Activated naive CD4-positive, alpha-beta T cell treated with anti-CD3 and anti-CD28 coated beads for 36 hours (primary cell): ENCODE measurements at regions not wholly inside any gene's neighbourhood (a gene's known extent, or its start where the extent isn't known, plus 50 kb on each side); places are given as distances from the start of the nearest gene placed in this dataset.

Source experiments
- CTCF ChIA-PET: fragments of 350-600 bp; sonication (Branson Sonifier 250); formaldehyde crosslinking; loops from one replicate; lab custom pipeline; 2021; ENCODE audit warnings: antibody characterized with exemption; lab: Charles Lee
- DNase-seq: peaks from one replicate; pipeline ENCODE4 v3.0.0-alpha.2; 2020
- H3K27ac Mint-ChIP-seq: one replicate; pipeline ENCODE4 v1.8.0; 2021; ENCODE audit warnings: mild to moderate bottlenecking, mixed read lengths
- H3K27me3 Mint-ChIP-seq: one replicate; pipeline ENCODE4 v1.8.0; 2021; ENCODE audit warnings: low read depth, mixed read lengths
- H3K36me3 Mint-ChIP-seq: one replicate; pipeline ENCODE4 v1.8.0; 2021; ENCODE audit warnings: low read depth, mixed read lengths
- H3K4me1 Mint-ChIP-seq: one replicate; pipeline ENCODE4 v1.8.0; 2021; ENCODE audit warnings: low read depth, mixed read lengths
- H3K4me3 Mint-ChIP-seq: one replicate; pipeline ENCODE4 v1.8.0; 2021; ENCODE audit warnings: mild to moderate bottlenecking, moderate library complexity, mixed read lengths
- H3K9me3 Mint-ChIP-seq: one replicate; pipeline ENCODE4 v1.8.0; 2021; ENCODE audit warnings: mixed read lengths
- intact Hi-C: fragments of 100-400 bp; cut with micrococcal nuclease; formaldehyde crosslinking; loops from one replicate; pipeline ENCODE4 v1.15.1; 2023

GRCh38 chr5:1670351-1670750 is 129.3 kb downstream of the MRPL36 start:
- peaks cover 48% of the 10 kb centered on the region for H3K27me3 Mint-ChIP-seq
- no peak overlapping the region for H3K27ac Mint-ChIP-seq
- intact Hi-C loops = no loop called here
- no peaks in the 10 kb centered on the region for H3K9me3 Mint-ChIP-seq
- H3K36me3 Mint-ChIP-seq = no peaks in the 10 kb centered on the region
- CTCF ChIA-PET = interaction anchor here (1.9 kb wide), 1 partner anchor 8 kb away, joined by 7 read pairs; no protein-coding TSS in a partner anchor
- peaks cover 18% of the 10 kb centered on the region for H3K4me1 Mint-ChIP-seq
- no peak overlapping the region for H3K4me3 Mint-ChIP-seq
- peak; percentile 40 for DNase-seq

- H3K4me3 Mint-ChIP-seq = no peak overlapping the region
- no peaks in the 10 kb centered on the region for H3K9me3 Mint-ChIP-seq
- H3K4me1 Mint-ChIP-seq = peaks cover 18% of the 10 kb centered on the region
- H3K27ac Mint-ChIP-seq = no peak overlapping the region
- intact Hi-C loops = loop anchor here (5.0 kb wide), 1 partner anchor 68 kb away; no protein-coding TSS in a partner anchor
- peaks cover 56% of the 10 kb centered on the region for H3K27me3 Mint-ChIP-seq
- DNase-seq = no peak
- CTCF ChIA-PET = interaction anchor here (1.2 to 1.9 kb wide), 5 partner anchors 9 to 129 kb away, joined by 3 to 7 read pairs (median 5); no protein-coding TSS in a partner anchor
- H3K36me3 Mint-ChIP-seq = no peaks in the 10 kb centered on the region
Measured at GRCh38 chr5:1669276-1670155, 130.1 kb downstream of the MRPL36 start.

GRCh38 chr5:1668141-1668721 is 131.4 kb downstream of the MRPL36 start:
- no peak overlapping the region for H3K27ac Mint-ChIP-seq
- peaks cover 18% of the 10 kb centered on the region for H3K4me1 Mint-ChIP-seq

GRCh38 chr5:1667648-1668140 is 131.9 kb downstream of the MRPL36 start:
- no peak overlapping the region for H3K4me3 Mint-ChIP-seq
- peaks cover 60% of the 10 kb centered on the region for H3K27me3 Mint-ChIP-seq

More at GRCh38 chr5:1668141-1668721, 131.4 kb downstream of the MRPL36 start:
- H3K27me3 Mint-ChIP-seq = peaks cover 59% of the 10 kb centered on the region
- H3K4me3 Mint-ChIP-seq = no peak overlapping the region
- intact Hi-C loops = loop anchor here (5.0 kb wide), 1 partner anchor 69 kb away; no protein-coding TSS in a partner anchor
- H3K36me3 Mint-ChIP-seq = no peaks in the 10 kb centered on the region
- DNase-seq = no peak
- H3K9me3 Mint-ChIP-seq = no peaks in the 10 kb centered on the region
- CTCF ChIA-PET = interaction anchor here (0.6 to 1.9 kb wide), 9 partner anchors 10 to 359 kb away, joined by 3 to 7 read pairs (median 3); no protein-coding TSS in a partner anchor

GRCh38 chr5:1666812-1667588 is 132.6 kb downstream of the MRPL36 start:
- Mint-ChIP-seq H3K27me3 (peaks cover 60% of the 10 kb centered on the region), H3K4me1 (peaks cover 18% of the 10 kb centered on the region), H3K4me3 (peak overlapping the region; percentile 33), H3K9me3 (no peaks in the 10 kb centered on the region), H3K27ac (no peak overlapping the region), H3K36me3 (no peaks in the 10 kb centered on the region)
- CTCF ChIA-PET = interaction anchor here (0.6 kb wide), 2 partner anchors 14 to 57 kb away, joined by 3 to 5 read pairs; no protein-coding TSS in a partner anchor
- intact Hi-C loops = loop anchor here (1.0 to 5.0 kb wide), 4 partner anchors 70 to 371 kb away; partner anchors contain the start of gene NDUFS6
- DNase-seq = peak; percentile 64

More at GRCh38 chr5:1667648-1668140, 131.9 kb downstream of the MRPL36 start:
- Mint-ChIP-seq H3K4me1 (peaks cover 18% of the 10 kb centered on the region), H3K36me3 (no peaks in the 10 kb centered on the region), H3K9me3 (no peaks in the 10 kb centered on the region), H3K27ac (no peak overlapping the region)
- intact Hi-C loops = loop anchor here (1.0 to 5.0 kb wide), 4 partner anchors 70 to 371 kb away; partner anchors contain the start of gene NDUFS6
- DNase-seq = no peak
- CTCF ChIA-PET = interaction anchor here (0.6 to 1.6 kb wide), 3 partner anchors 14 to 360 kb away, joined by 3 to 4 read pairs (median 3); no protein-coding TSS in a partner anchor

GRCh38 chr5:1666221-1666620 is 133.4 kb downstream of the MRPL36 start:
- Mint-ChIP-seq H3K27ac (no peak overlapping the region), H3K27me3 (peaks cover 58% of the 10 kb centered on the region), H3K9me3 (no peaks in the 10 kb centered on the region), H3K4me1 (peaks cover 18% of the 10 kb centered on the region), H3K36me3 (no peaks in the 10 kb centered on the region), H3K4me3 (no peak overlapping the region)
- CTCF ChIA-PET = interaction anchor here (0.6 kb wide), 2 partner anchors 13 to 58 kb away, joined by 3 to 5 read pairs; no protein-coding TSS in a partner anchor
- DNase-seq = no peak
- intact Hi-C loops = loop anchor here (2.0 to 5.0 kb wide), 3 partner anchors 71 to 351 kb away; partner anchors contain the start of gene NDUFS6

GRCh38 chr5:1665803-1666202 is 133.8 kb downstream of the MRPL36 start:
- H3K4me1 Mint-ChIP-seq = peaks cover 18% of the 10 kb centered on the region
- H3K27ac Mint-ChIP-seq = no peak overlapping the region
- intact Hi-C loops = loop anchor here (2.0 to 5.0 kb wide), 3 partner anchors 71 to 351 kb away; partner anchors contain the start of gene NDUFS6
- H3K27me3 Mint-ChIP-seq = peaks cover 56% of the 10 kb centered on the region
- H3K36me3 Mint-ChIP-seq = no peaks in the 10 kb centered on the region
- H3K4me3 Mint-ChIP-seq = no peak overlapping the region
- H3K9me3 Mint-ChIP-seq = no peaks in the 10 kb centered on the region
- no peak for DNase-seq
- CTCF ChIA-PET = no interaction called here

- CTCF ChIA-PET = no interaction called here
- DNase-seq = no peak
- H3K4me3 Mint-ChIP-seq = no peak overlapping the region
- peaks cover 18% of the 10 kb centered on the region for H3K4me1 Mint-ChIP-seq
- H3K27me3 Mint-ChIP-seq = peaks cover 53% of the 10 kb centered on the region
- no peaks in the 10 kb centered on the region for H3K36me3 Mint-ChIP-seq
- H3K27ac Mint-ChIP-seq = no peak overlapping the region
- intact Hi-C loops = loop anchor here (5.0 kb wide), 1 partner anchor 72 kb away; no protein-coding TSS in a partner anchor
- H3K9me3 Mint-ChIP-seq = no peaks in the 10 kb centered on the region
Measured at GRCh38 chr5:1665231-1665630, 134.4 kb downstream of the MRPL36 start.

GRCh38 chr5:1663186-1663585 is 136.5 kb downstream of the MRPL36 start:
- H3K4me1 Mint-ChIP-seq = peaks cover 14% of the 10 kb centered on the region
- no peak overlapping the region for H3K27ac Mint-ChIP-seq
- no peaks in the 10 kb centered on the region for H3K9me3 Mint-ChIP-seq
- no peak overlapping the region for H3K4me3 Mint-ChIP-seq
- peaks cover 43% of the 10 kb centered on the region for H3K27me3 Mint-ChIP-seq
- DNase-seq = no peak
- H3K36me3 Mint-ChIP-seq = no peaks in the 10 kb centered on the region
- CTCF ChIA-PET = no interaction called here
- intact Hi-C loops = no loop called here

GRCh38 chr5:1662559-1663085 is 137.0 kb downstream of the MRPL36 start:
- CTCF ChIA-PET = no interaction called here
- H3K27me3 Mint-ChIP-seq = peaks cover 43% of the 10 kb centered on the region
- H3K4me3 Mint-ChIP-seq = no peak overlapping the region
- DNase-seq = no peak
- intact Hi-C loops = no loop called here
- H3K36me3 Mint-ChIP-seq = no peaks in the 10 kb centered on the region
- no peaks in the 10 kb centered on the region for H3K9me3 Mint-ChIP-seq
- H3K4me1 Mint-ChIP-seq = peaks cover 12% of the 10 kb centered on the region
- no peak overlapping the region for H3K27ac Mint-ChIP-seq

GRCh38 chr5:1661831-1662558 is 137.6 kb downstream of the MRPL36 start:
- CTCF ChIA-PET = no interaction called here
- intact Hi-C loops = no loop called here
- H3K27me3 Mint-ChIP-seq = peaks cover 47% of the 10 kb centered on the region
- no peaks in the 10 kb centered on the region for H3K9me3 Mint-ChIP-seq
- no peaks in the 10 kb centered on the region for H3K36me3 Mint-ChIP-seq
- no peak overlapping the region for H3K27ac Mint-ChIP-seq
- H3K4me1 Mint-ChIP-seq = peaks cover 12% of the 10 kb centered on the region
- DNase-seq = no peak
- H3K4me3 Mint-ChIP-seq = no peak overlapping the region
